CD4-positive, alpha-beta T cell treated with Interleukin-6 at 100 ng/mL for 8 hours (primary cell): ENCODE measurements at regions not wholly inside any gene's neighbourhood (a gene's known extent, or its start where the extent isn't known, plus 50 kb on each side); places are given as distances from the start of the nearest gene placed in this dataset.
"Not testable (repeated sequence)": the region's sequence is repeated elsewhere in the genome, so short reads cannot be mapped to it uniquely, and the experiment has no call there.

Experiments
- DNase-seq: peaks from one replicate; pipeline ENCODE4 v3.0.0-alpha.2; 2020; ENCODE audit warnings: mixed read lengths, low spot score

- no peak for DNase-seq
These were observed 158.9 kb downstream of the HINT1 start for GRCh38 chr5:131005963-131006684.

- no peak for DNase-seq
These were observed 163.5 kb downstream of the HINT1 start for GRCh38 chr5:131001507-131001906.

GRCh38 chr5:131000289-131000688, 164.8 kb downstream of the HINT1 start:
- DNase-seq, result no peak

GRCh38 chr5:130996720-130997119, 168.3 kb downstream of the HINT1 start:
- not testable (repeated sequence) for DNase-seq

GRCh38 chr5:130995851-130996250, 169.2 kb downstream of the HINT1 start:
- no peak for DNase-seq

GRCh38 chr5:130995254-130995515, 169.9 kb downstream of the HINT1 start:
- no peak for DNase-seq

GRCh38 chr5:130994496-130995253, 170.4 kb downstream of the HINT1 start:
- no peak for DNase-seq

GRCh38 chr5:130992621-130993020, 172.4 kb downstream of the HINT1 start:
- no peak for DNase-seq

GRCh38 chr5:130992095-130992494, 173.0 kb downstream of the HINT1 start:
- no peak for DNase-seq

GRCh38 chr5:130985776-130986175, 179.3 kb downstream of the HINT1 start:
- no peak for DNase-seq

GRCh38 chr5:130981663-130982062, 183.4 kb downstream of the HINT1 start:
- no peak for DNase-seq

GRCh38 chr5:130978475-130978874, 186.6 kb downstream of the HINT1 start:
- no peak for DNase-seq

GRCh38 chr5:130976493-130976892, 188.6 kb downstream of the HINT1 start:
- no peak for DNase-seq

- DNase-seq, result no peak
These were observed 189.2 kb downstream of the HINT1 start for GRCh38 chr5:130975847-130976246.

- no peak for DNase-seq
These were observed 189.8 kb downstream of the HINT1 start for GRCh38 chr5:130975299-130975698.

GRCh38 chr5:130974021-130974683, 190.9 kb downstream of the HINT1 start:
- no peak for DNase-seq

GRCh38 chr5:130966990-130967525, 198.0 kb downstream of the HINT1 start:
- DNase-seq, result no peak

GRCh38 chr5:130965920-130966319, 199.1 kb downstream of the HINT1 start:
- DNase-seq, result no peak

- no peak for DNase-seq
These were observed 199.7 kb downstream of the HINT1 start for GRCh38 chr5:130965360-130965759.

- DNase-seq, result no peak
These were observed 200.5 kb downstream of the HINT1 start for GRCh38 chr5:130964231-130965202.

- no peak for DNase-seq
These were observed 201.3 kb downstream of the HINT1 start for GRCh38 chr5:130963798-130964197.

- DNase-seq, result no peak
These were observed 207.9 kb downstream of the HINT1 start for GRCh38 chr5:130957151-130957550.
